AG04449 (cell line): ENCODE measurements at regions not wholly inside any gene's neighbourhood (a gene's known extent, or its start where the extent isn't known, plus 50 kb on each side); places are given as distances from the start of the nearest gene placed in this dataset.

Experiments used
- CTCF ChIA-PET: fragments of 350-600 bp; formaldehyde crosslinking; extraction: SDS; loops from one replicate; lab custom pipeline; 2021; ENCODE audit warnings: antibody characterized with exemption; lab: Yijun Ruan, JAX
- POLR2A ChIA-PET: fragments of 400-600, 350-600 bp; formaldehyde crosslinking; extraction: SDS; loops from one replicate; lab custom pipeline; 2020; ENCODE audit warnings: antibody characterized with exemption, inconsistent platforms; lab: Yijun Ruan, JAX
- DNase-seq: peaks from one replicate; pipeline ENCODE4 v3.0.0-alpha.2; 2010; ENCODE audit warnings: low read depth, low spot score
- H3K4me3 ChIP-seq: 2 replicates; pipeline ENCODE4 v1.5.1; 2011; ENCODE audit warnings: low read depth, mild to moderate bottlenecking, control low read depth, low read length
- TF ChIP-seq, protein P1 (sequence below): IDR thresholded peaks from one replicate; pipeline ENCODE4 v1.5.1; 2011; ENCODE audit warnings: mild to moderate bottlenecking, moderate library complexity, low read length, control low read depth, inconsistent platforms; ENCODE audit not compliant: insufficient read depth; ENCODE audit errors: missing control alignments

DNA sequence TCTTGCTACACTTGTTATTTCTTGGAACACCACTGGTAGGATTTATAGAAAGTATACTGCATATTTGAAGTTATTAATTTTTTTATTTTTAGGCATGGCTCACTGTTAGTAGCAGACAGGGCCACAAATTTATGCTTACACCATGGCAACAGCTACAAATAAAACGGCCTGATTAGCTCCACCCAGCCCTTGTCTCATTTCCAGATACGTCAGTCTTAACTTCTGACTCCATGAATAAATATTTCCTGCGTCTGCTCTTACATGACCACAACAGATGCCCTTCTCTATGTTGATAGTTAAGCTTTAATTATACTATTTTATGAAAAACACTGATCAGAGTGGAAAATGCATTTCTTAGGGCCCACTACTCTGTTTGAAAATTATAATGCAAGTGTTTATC, 62.3 kb upstream of the CPOX start:
- DNase-seq = peak; percentile 34
- ChIA-PET POLR2A (no interaction called here), CTCF (no interaction called here)
- TF ChIP-seq, protein P1, sequence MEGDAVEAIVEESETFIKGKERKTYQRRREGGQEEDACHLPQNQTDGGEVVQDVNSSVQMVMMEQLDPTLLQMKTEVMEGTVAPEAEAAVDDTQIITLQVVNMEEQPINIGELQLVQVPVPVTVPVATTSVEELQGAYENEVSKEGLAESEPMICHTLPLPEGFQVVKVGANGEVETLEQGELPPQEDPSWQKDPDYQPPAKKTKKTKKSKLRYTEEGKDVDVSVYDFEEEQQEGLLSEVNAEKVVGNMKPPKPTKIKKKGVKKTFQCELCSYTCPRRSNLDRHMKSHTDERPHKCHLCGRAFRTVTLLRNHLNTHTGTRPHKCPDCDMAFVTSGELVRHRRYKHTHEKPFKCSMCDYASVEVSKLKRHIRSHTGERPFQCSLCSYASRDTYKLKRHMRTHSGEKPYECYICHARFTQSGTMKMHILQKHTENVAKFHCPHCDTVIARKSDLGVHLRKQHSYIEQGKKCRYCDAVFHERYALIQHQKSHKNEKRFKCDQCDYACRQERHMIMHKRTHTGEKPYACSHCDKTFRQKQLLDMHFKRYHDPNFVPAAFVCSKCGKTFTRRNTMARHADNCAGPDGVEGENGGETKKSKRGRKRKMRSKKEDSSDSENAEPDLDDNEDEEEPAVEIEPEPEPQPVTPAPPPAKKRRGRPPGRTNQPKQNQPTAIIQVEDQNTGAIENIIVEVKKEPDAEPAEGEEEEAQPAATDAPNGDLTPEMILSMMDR = no peak
- H3K4me3 ChIP-seq = no peak overlapping the region

DNA sequence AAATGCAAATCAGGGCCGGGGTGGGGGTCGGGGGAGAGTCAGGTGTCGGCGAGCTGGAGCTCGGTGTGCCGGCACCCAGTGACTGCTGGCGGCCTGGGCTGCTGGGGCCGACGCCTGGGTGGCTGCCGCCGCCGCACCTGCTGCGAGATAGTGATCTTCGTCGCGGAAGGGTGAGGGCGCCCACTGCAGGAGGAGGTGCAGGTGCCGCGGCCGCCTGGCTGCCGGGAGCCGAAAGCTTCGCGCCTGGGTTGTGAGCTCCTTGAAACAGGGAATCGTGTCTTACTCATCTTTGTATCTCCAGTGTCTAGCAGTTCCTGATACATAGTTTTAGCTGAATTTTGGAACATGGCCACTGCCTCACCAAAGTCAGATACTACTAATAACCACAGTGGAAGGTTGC, 64.0 kb upstream of the CPOX start:
- POLR2A ChIA-PET = no interaction called here
- CTCF ChIA-PET = interaction anchor here (0.9 to 3.0 kb wide), 5 partner anchors 10 to 65 kb away, joined by 3 to 14 read pairs (median 3); no protein-coding TSS in a partner anchor
- no peak overlapping the region for H3K4me3 ChIP-seq
- TF ChIP-seq, protein P1 = peak; percentile 25
- no peak for DNase-seq

DNA sequence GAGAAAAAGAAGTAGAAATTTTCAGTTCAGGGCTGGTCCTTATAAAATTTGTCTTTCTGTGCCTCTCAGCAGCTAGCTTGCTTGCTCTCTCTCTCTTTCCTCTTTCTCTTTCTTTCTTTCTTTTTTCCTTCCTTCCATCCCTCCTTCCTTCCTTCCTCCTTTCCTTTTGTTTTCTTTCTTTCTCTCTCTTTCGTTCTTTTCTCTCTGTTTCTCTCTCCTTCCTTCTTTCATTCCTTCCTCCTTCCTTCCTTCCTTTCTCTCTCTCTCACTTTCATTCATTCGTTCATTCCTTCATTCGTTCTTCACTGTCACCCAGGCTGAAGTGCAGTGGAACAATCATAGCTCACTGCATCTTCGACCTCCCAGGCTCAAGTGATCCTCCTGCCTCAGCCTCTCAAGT, 69.3 kb upstream of the CPOX start:
- ChIA-PET CTCF (interaction anchor here (1.0 kb wide), 1 partner anchor 9 kb away, joined by 3 read pairs; no protein-coding TSS in a partner anchor), POLR2A (no interaction called here)
- TF ChIP-seq, protein P1 = no peak

DNA sequence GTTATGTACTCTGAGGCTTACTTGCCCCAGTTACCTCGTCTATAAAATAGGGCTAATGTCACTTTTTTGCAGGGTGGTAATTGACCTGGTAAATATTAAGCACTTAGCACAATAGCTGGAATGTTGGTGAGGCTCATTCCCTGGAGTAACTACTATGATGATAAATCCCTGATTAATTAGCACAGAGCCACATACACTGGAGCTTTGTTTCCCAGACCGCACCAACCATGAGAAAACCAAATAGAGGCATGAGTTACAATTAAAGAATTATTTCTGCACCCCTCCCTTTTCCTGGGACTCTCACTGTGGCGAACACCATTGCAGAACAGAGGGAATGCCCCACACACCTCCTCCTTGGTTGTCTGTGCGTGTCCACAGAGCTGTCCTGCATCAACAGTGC, 76.6 kb upstream of the CPOX start:
- TF ChIP-seq, protein P1 = no peak
- ChIA-PET POLR2A (no interaction called here), CTCF (interaction anchor here (1.1 to 4.9 kb wide), 2 partner anchors 12 to 67 kb away, joined by 3 to 14 read pairs; no protein-coding TSS in a partner anchor)
- DNase-seq = no peak
- no peak overlapping the region for H3K4me3 ChIP-seq

More for the DNA sequence above, 69.3 kb upstream of the CPOX start:
- H3K4me3 ChIP-seq = no peak overlapping the region
- DNase-seq = no peak

DNA sequence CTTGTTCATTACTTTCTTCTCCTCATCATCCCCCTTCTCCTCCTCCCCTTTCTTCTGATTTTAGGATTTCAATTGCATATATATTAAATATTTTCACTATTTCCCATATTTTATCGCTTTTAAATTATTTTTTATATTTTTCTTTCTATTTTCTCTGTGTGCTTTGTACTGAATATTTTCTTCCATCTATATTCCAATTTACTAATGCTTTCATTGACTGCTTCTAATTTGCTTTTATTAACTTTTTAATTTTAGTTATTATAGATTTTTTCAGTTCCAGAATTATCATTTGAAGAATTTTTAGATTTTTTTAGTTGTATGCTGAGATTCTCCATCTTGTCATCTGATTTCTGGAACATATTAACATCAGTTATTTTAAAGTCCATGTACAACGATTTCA, 83.2 kb upstream of the ST3GAL6 start:
- ChIA-PET POLR2A (no interaction called here), CTCF (no interaction called here)
- TF ChIP-seq, protein P1 = no peak
- no peak for DNase-seq
- no peak overlapping the region for H3K4me3 ChIP-seq

DNA sequence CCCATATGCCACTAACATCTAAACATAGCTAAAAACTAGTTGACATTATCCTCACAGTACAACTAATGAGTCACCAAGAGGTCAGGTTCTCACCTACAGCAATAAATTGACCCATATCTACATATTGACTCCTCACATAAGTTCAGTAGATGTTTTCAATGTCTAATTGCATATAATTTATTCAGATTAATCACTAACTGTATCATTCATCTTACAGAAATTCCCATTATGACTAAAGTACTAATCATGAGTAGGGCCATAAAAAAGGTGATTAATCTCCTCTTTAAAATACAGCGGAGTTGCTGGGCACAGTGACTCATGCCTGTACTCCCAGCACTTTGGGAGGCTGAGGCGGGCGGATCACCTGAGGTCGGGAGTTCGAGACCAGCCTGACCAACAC, 82.4 kb upstream of the ST3GAL6 start:
- CTCF ChIA-PET = interaction anchor here (1.2 kb wide), 1 partner anchor 35 kb away, joined by 3 read pairs; no protein-coding TSS in a partner anchor
- DNase-seq = no peak
- POLR2A ChIA-PET = no interaction called here
- no peak overlapping the region for H3K4me3 ChIP-seq
- TF ChIP-seq, protein P1 = no peak
